ENCODE measurements at regions not wholly inside any gene's neighbourhood (a gene's known extent, or its start where the extent isn't known, plus 50 kb on each side); places are given as distances from the start of the nearest gene placed in this dataset.

- Histone ChIP-seq H3K27me3 (no peaks in the 10 kb centered on the region), H3K4me1 (no peaks in the 10 kb centered on the region), H3K36me3 (replicated peaks in 1 of 2; ENCODE audit: insufficient read depth in 1 of 2, low read depth in 2 of 2) (no peaks in the 10 kb centered on the region), H3K27ac (no peak overlapping the region), H3K4me3 (no peak overlapping the region), H3K9me3 (no peaks in the 10 kb centered on the region)
- intact Hi-C loops (cut with DNase I), result no loop called here
- ATAC-seq (no peak), DNase-seq (no peak)
- TF ChIP-seq POLR2A (IDR thresholded peaks at IDR 0.05) (no peak), CTCF (IDR thresholded peaks at IDR 0.05) (no peak)
- WGBS, 2 donors, result 77 to 87% methylated on average over 3 of the region's 3 CpGs
Measured at GRCh38 chr1:87418048-87418447, 89.4 kb downstream of the LMO4 start.

- no peak for TF ChIP-seq POLR2A (IDR thresholded peaks at IDR 0.05)
- TF ChIP-seq CTCF (IDR thresholded peaks at IDR 0.05), result no peak
- no peak for ATAC-seq
- Histone ChIP-seq H3K4me3 (no peak overlapping the region), H3K27me3 (no peaks in the 10 kb centered on the region), H3K27ac (no peak overlapping the region), H3K36me3 (replicated peaks in 1 of 2; ENCODE audit: insufficient read depth in 1 of 2, low read depth in 2 of 2) (no peaks in the 10 kb centered on the region), H3K4me1 (no peaks in the 10 kb centered on the region), H3K9me3 (no peaks in the 10 kb centered on the region)
- DNase-seq, result no peak
- intact Hi-C loops (cut with DNase I), result no loop called here
Measured at GRCh38 chr1:87421809-87422208, 93.1 kb downstream of the LMO4 start.

- Histone ChIP-seq H3K4me1 (no peaks in the 10 kb centered on the region), H3K27ac (no peak overlapping the region), H3K9me3 (no peaks in the 10 kb centered on the region), H3K27me3 (no peaks in the 10 kb centered on the region), H3K36me3 (replicated peaks in 1 of 2; ENCODE audit: insufficient read depth in 1 of 2, low read depth in 2 of 2) (no peaks in the 10 kb centered on the region), H3K4me3 (no peak overlapping the region)
- intact Hi-C loops (cut with DNase I), result no loop called here
- ATAC-seq (no peak), DNase-seq (no peak)
- no peak for TF ChIP-seq CTCF (IDR thresholded peaks at IDR 0.05)
- no peak for TF ChIP-seq POLR2A (IDR thresholded peaks at IDR 0.05)
- WGBS, 2 donors, result 65 to 79% methylated on average over 1 of the region's 1 CpG
Measured at GRCh38 chr1:87424541-87424940, 95.9 kb downstream of the LMO4 start.

GRCh38 chr1:87426463-87427249 lies 98.0 kb downstream of the LMO4 start:
- ATAC-seq (no peak), DNase-seq (no peak)
- H3K9me3 ChIP-seq, result no peaks in the 10 kb centered on the region
- H3K4me3 ChIP-seq, result no peak overlapping the region
- TF ChIP-seq CTCF (IDR thresholded peaks at IDR 0.05) (no peak), POLR2A (IDR thresholded peaks at IDR 0.05) (no peak)
- no peaks in the 10 kb centered on the region for H3K36me3 ChIP-seq (replicated peaks in 1 of 2; ENCODE audit: insufficient read depth in 1 of 2, low read depth in 2 of 2)
- H3K27me3 ChIP-seq, result no peaks in the 10 kb centered on the region
- no peaks in the 10 kb centered on the region for H3K4me1 ChIP-seq
- 73 to 82% methylated on average over 12 of the region's 12 CpGs for WGBS, 2 donors
- intact Hi-C loops (cut with DNase I), result no loop called here
- no peak overlapping the region for H3K27ac ChIP-seq

GRCh38 chr1:87428367-87428766 lies 99.7 kb downstream of the LMO4 start:
- DNase-seq, result no peak
- intact Hi-C loops (cut with DNase I), result no loop called here
- no peak for ATAC-seq
- whole genome bisulfite sequencing, 2 donors, result 73% methylated on average over 3 of the region's 3 CpGs
- no peaks in the 10 kb centered on the region for H3K4me1 ChIP-seq
- H3K9me3 ChIP-seq, result no peaks in the 10 kb centered on the region
- TF ChIP-seq CTCF (IDR thresholded peaks at IDR 0.05), result no peak
- TF ChIP-seq POLR2A (IDR thresholded peaks at IDR 0.05), result no peak
- no peaks in the 10 kb centered on the region for H3K36me3 ChIP-seq (replicated peaks in 1 of 2; ENCODE audit: insufficient read depth in 1 of 2, low read depth in 2 of 2)
- no peak overlapping the region for H3K27ac ChIP-seq
- H3K4me3 ChIP-seq, result no peak overlapping the region
- H3K27me3 ChIP-seq, result no peaks in the 10 kb centered on the region

Data from body of pancreas (tissue), 4 donors.